RCC 7860 (cell line): ENCODE measurements at regions not wholly inside any gene's neighbourhood (a gene's known extent, or its start where the extent isn't known, plus 50 kb on each side); places are given as distances from the start of the nearest gene placed in this dataset.
"Not testable (repeated sequence)": the region's sequence is repeated elsewhere in the genome, so short reads cannot be mapped to it uniquely, and the experiment has no call there.

ENCODE experiments used
- DNase-seq: peaks from one replicate; pipeline ENCODE4 v3.0.0-alpha.2; 2015; ENCODE audit warnings: low spot score
- FAIRE-seq: peaks from 2 replicates; lab custom pipeline; 2012; peaks lifted over from hg19 to GRCh38; lab: Jason Lieb, UNC

GRCh38 chr7:67604461-67605386 lies 608.1 kb downstream of the TYW1 start:
- FAIRE-seq (no peak), DNase-seq (no peak)

- FAIRE-seq, result no peak
These were observed 612.2 kb downstream of the TYW1 start for GRCh38 chr7:67608806-67609205.

GRCh38 chr7:67610897-67611296 lies 614.3 kb downstream of the TYW1 start:
- DNase-seq (no peak), FAIRE-seq (no peak)

More at GRCh38 chr7:67608806-67609205, 612.2 kb downstream of the TYW1 start:
- no peak for DNase-seq

- DNase-seq (no peak), FAIRE-seq (no peak)
These were observed 618.2 kb downstream of the TYW1 start for GRCh38 chr7:67614843-67615242.

- FAIRE-seq, result no peak
These were observed 619.9 kb downstream of the TYW1 start for GRCh38 chr7:67616517-67616916.

GRCh38 chr7:67618556-67619162 lies 622.0 kb downstream of the TYW1 start:
- no peak for DNase-seq
- no peak for FAIRE-seq

More at GRCh38 chr7:67616517-67616916, 619.9 kb downstream of the TYW1 start:
- no peak for DNase-seq

- no peak for FAIRE-seq
- DNase-seq, result no peak
These were observed 622.5 kb downstream of the TYW1 start for GRCh38 chr7:67619175-67619574.

- FAIRE-seq (no peak), DNase-seq (no peak)
These were observed 623.7 kb downstream of the TYW1 start for GRCh38 chr7:67620216-67620933.

GRCh38 chr7:67621704-67622103 lies 625.1 kb downstream of the TYW1 start:
- FAIRE-seq (no peak), DNase-seq (no peak)

GRCh38 chr7:67625257-67625737 lies 628.7 kb downstream of the TYW1 start:
- DNase-seq (peak; percentile 62), FAIRE-seq (peak; percentile 49)

- DNase-seq (no peak), FAIRE-seq (no peak)
These were observed 634.8 kb downstream of the TYW1 start for GRCh38 chr7:67631476-67631875.

- no peak for DNase-seq
- FAIRE-seq, result no peak
These were observed 638.6 kb downstream of the TYW1 start for GRCh38 chr7:67635271-67635670.

- DNase-seq (no peak), FAIRE-seq (no peak)
These were observed 639.9 kb downstream of the TYW1 start for GRCh38 chr7:67636348-67637022.

- no peak for DNase-seq
- FAIRE-seq, result no peak
These were observed 640.4 kb downstream of the TYW1 start for GRCh38 chr7:67637023-67637358.

GRCh38 chr7:67642542-67642941 lies 645.9 kb downstream of the TYW1 start:
- not testable (repeated sequence) for FAIRE-seq, DNase-seq

- DNase-seq (no peak), FAIRE-seq (no peak)
These were observed 647.5 kb downstream of the TYW1 start for GRCh38 chr7:67644151-67644550.

GRCh38 chr7:67652937-67653336 lies 656.3 kb downstream of the TYW1 start:
- DNase-seq, result no peak
- no peak for FAIRE-seq

- FAIRE-seq (no peak), DNase-seq (no peak)
These were observed 657.3 kb downstream of the TYW1 start for GRCh38 chr7:67653856-67654454.

- DNase-seq (no peak), FAIRE-seq (no peak)
These were observed 658.0 kb downstream of the TYW1 start for GRCh38 chr7:67654642-67655041.

- FAIRE-seq, result no peak
These were observed 658.5 kb downstream of the TYW1 start for GRCh38 chr7:67655168-67655567.

More at GRCh38 chr7:67655168-67655567, 658.5 kb downstream of the TYW1 start:
- no peak for DNase-seq
